MCF 10A (cell line): ENCODE measurements at regions not wholly inside any gene's neighbourhood (a gene's known extent, or its start where the extent isn't known, plus 50 kb on each side); places are given as distances from the start of the nearest gene placed in this dataset.

Source experiments
- BruUV-seq: library from RNA; stranded (reverse); fragments of 400-500 nt; replicated peaks from 2 replicates; lab custom pipeline; 2021; lab: Mats Ljungman, UMichigan
- CTCF ChIA-PET: fragments of 300-600 bp; sonication (Branson Sonifier 250); formaldehyde crosslinking; extraction: SDS; loops from one replicate; lab custom pipeline; 2021; ENCODE audit warnings: antibody characterized with exemption, inconsistent platforms; lab: Yijun Ruan, JAX
- POLR2A ChIA-PET: fragments of 300-600, 350-650 bp; sonication (Branson Sonifier 250); formaldehyde crosslinking; extraction: SDS; loops from one replicate; lab custom pipeline; 2020; ENCODE audit warnings: antibody characterized with exemption, inconsistent platforms; lab: Yijun Ruan, JAX
- DNase-seq: peaks from one replicate; pipeline ENCODE4 v3.0.0-alpha.2; 2018; ENCODE audit not compliant: unreplicated experiment
- H3K27ac Mint-ChIP-seq: one replicate; pipeline ENCODE4 v1.8.0; 2022; ENCODE audit warnings: mild to moderate bottlenecking, low read depth, mixed read lengths; ENCODE audit not compliant: unreplicated experiment
- H3K27me3 Mint-ChIP-seq: one replicate; pipeline ENCODE4 v1.8.0; 2022; ENCODE audit warnings: mixed read lengths; ENCODE audit not compliant: insufficient read depth, unreplicated experiment
- H3K36me3 Mint-ChIP-seq: one replicate; pipeline ENCODE4 v1.8.0; 2022; ENCODE audit warnings: mild to moderate bottlenecking, moderate library complexity, mixed read lengths; ENCODE audit not compliant: insufficient read depth, unreplicated experiment
- H3K4me1 Mint-ChIP-seq: one replicate; pipeline ENCODE4 v1.8.0; 2022; ENCODE audit warnings: mixed read lengths; ENCODE audit not compliant: insufficient read depth, unreplicated experiment
- H3K4me3 Mint-ChIP-seq: one replicate; pipeline ENCODE4 v1.8.0; 2022; ENCODE audit warnings: mild to moderate bottlenecking, moderate library complexity, mixed read lengths; ENCODE audit not compliant: unreplicated experiment
- H3K9me3 Mint-ChIP-seq: one replicate; pipeline ENCODE4 v1.8.0; 2022; ENCODE audit warnings: mixed read lengths; ENCODE audit not compliant: unreplicated experiment
- intact Hi-C: fragments of 100-400 bp; cut with micrococcal nuclease; formaldehyde crosslinking; loops from 2 replicates; pipeline ENCODE4 v1.14.1; 2022
- TF ChIP-seq, protein P1 (sequence below): fragments of 200-600 bp; IDR thresholded peaks from one replicate; pipeline ENCODE4 v1.8.0; 2022; ENCODE audit warnings: antibody characterized with exemption, mild to moderate bottlenecking; ENCODE audit not compliant: unreplicated experiment

DNA sequence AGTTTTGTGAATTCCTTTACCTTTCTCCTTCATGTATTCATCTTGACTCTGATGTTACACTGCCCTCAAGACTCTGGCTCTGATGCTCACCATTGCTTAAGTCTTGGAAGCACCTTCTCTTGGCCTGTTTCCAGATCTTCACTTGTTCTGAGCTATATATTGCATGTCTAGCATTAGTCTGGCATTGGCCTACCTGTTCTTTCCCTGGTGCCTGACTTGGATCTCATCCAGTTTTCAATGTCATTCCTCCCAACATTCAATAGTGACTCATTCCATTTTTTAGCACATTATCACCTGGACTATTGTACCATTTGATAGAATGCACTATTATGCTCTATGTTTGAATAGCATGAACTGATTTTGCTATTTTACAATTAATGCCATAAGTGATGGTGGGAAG is 127.3 kb upstream of the NYAP2 start:
- POLR2A ChIA-PET: no interaction called here
- Mint-ChIP-seq H3K9me3 (no peaks in the 10 kb centered on the region), H3K4me1 (peaks cover 11% of the 10 kb centered on the region), H3K27me3 (peaks cover 1% of the 10 kb centered on the region), H3K27ac (no peak overlapping the region), H3K36me3 (peaks cover 5% of the 10 kb centered on the region), H3K4me3 (no peak overlapping the region)
- DNase-seq: peak; percentile 94
- intact Hi-C loops: loop anchor here (10.0 kb wide), 1 partner anchor 147 kb away; no protein-coding TSS in a partner anchor
- TF ChIP-seq, protein P1, sequence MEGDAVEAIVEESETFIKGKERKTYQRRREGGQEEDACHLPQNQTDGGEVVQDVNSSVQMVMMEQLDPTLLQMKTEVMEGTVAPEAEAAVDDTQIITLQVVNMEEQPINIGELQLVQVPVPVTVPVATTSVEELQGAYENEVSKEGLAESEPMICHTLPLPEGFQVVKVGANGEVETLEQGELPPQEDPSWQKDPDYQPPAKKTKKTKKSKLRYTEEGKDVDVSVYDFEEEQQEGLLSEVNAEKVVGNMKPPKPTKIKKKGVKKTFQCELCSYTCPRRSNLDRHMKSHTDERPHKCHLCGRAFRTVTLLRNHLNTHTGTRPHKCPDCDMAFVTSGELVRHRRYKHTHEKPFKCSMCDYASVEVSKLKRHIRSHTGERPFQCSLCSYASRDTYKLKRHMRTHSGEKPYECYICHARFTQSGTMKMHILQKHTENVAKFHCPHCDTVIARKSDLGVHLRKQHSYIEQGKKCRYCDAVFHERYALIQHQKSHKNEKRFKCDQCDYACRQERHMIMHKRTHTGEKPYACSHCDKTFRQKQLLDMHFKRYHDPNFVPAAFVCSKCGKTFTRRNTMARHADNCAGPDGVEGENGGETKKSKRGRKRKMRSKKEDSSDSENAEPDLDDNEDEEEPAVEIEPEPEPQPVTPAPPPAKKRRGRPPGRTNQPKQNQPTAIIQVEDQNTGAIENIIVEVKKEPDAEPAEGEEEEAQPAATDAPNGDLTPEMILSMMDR: no peak
- no TSS peak for BruUV-seq
- CTCF ChIA-PET: interaction anchor here (1.3 kb wide), 1 partner anchor 98 kb away, joined by 4 read pairs; no protein-coding TSS in a partner anchor

DNA sequence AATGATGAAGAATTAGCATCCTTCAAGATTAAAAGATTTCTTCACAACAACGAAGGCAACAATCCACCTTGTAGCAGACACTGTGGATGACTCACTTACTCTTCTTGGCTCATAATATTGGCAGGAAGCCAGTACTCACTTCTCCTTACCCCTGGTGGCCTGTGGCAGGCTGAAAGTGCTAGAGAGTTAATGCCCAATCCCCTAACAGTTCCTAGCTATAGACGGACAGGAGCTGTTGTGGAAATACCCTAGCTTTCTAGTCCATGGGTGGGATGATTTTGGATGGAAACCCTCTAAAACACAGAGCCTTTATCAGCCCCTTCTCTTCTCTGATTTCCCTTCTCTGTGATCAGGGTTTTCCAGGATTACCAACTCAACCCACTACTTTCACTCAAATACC is 128.6 kb upstream of the NYAP2 start:
- intact Hi-C loops: loop anchor here (10.0 kb wide), 1 partner anchor 146 kb away; no protein-coding TSS in a partner anchor
- Mint-ChIP-seq H3K4me3 (no peak overlapping the region), H3K4me1 (peaks cover 11% of the 10 kb centered on the region), H3K27ac (no peak overlapping the region), H3K36me3 (peaks cover 5% of the 10 kb centered on the region), H3K9me3 (no peaks in the 10 kb centered on the region), H3K27me3 (no peaks in the 10 kb centered on the region)
- CTCF ChIA-PET: no interaction called here
- DNase-seq: peak; percentile 94
- POLR2A ChIA-PET: no interaction called here
- no TSS peak for BruUV-seq
- TF ChIP-seq, protein P1: peak; percentile 5

DNA sequence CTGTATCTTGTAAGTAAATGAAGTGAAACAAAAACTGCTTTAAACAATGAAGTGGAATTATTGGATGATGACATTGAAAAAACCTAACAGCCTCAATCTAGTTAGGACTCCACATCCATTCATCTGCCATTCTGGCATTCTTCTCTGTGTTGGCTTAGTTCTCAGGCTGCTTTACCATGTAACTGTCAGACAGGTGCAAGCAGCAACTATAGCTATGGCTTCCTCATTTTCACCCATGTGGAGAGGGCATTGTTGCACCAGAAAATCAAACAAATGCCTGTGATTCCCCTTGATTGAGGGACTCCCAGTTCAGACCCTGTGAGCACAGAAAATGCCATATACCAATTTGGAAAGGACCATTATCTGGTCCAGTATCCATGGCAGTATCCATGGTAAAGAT is 129.5 kb upstream of the NYAP2 start:
- ChIA-PET CTCF (no interaction called here), POLR2A (no interaction called here)
- no peak overlapping the region for H3K4me3 Mint-ChIP-seq
- no peak overlapping the region for H3K27ac Mint-ChIP-seq
- no peaks in the 10 kb centered on the region for H3K9me3 Mint-ChIP-seq
- no peaks in the 10 kb centered on the region for H3K27me3 Mint-ChIP-seq
- peaks cover 7% of the 10 kb centered on the region for H3K4me1 Mint-ChIP-seq
- intact Hi-C loops: loop anchor here (10.0 kb wide), 1 partner anchor 145 kb away; no protein-coding TSS in a partner anchor
- no TSS peak for BruUV-seq
- TF ChIP-seq, protein P1: no peak
- peaks cover 5% of the 10 kb centered on the region for H3K36me3 Mint-ChIP-seq
- no peak for DNase-seq

DNA sequence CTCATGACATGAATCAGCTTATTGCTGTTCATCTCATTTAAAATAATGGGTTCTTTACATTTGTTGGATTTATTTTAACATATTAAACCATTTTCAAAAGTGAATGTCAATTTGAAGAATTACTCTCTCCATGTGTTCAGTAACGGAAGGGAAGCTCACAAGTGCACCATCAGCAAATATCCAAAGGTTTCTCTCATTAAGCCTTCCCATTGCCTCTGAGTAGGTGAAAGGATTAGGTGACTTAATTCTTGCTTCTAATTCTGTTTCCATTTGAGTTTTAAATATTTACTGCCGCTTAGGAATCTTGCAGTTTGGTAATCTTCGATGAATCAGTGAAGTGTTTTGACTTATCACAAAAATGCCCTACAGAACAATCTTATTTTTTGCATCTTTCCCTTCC is 145.1 kb upstream of the NYAP2 start:
- Mint-ChIP-seq H3K27me3 (peaks cover 43% of the 10 kb centered on the region), H3K36me3 (no peaks in the 10 kb centered on the region), H3K9me3 (no peaks in the 10 kb centered on the region), H3K4me3 (no peak overlapping the region), H3K4me1 (no peaks in the 10 kb centered on the region), H3K27ac (no peak overlapping the region)
- CTCF ChIA-PET: interaction anchor here (0.6 to 0.9 kb wide), 2 partner anchors 11 to 294 kb away, joined by 3 to 4 read pairs; no protein-coding TSS in a partner anchor
- intact Hi-C loops: no loop called here
- POLR2A ChIA-PET: no interaction called here
- BruUV-seq: no TSS peak
- no peak for DNase-seq
- TF ChIP-seq, protein P1: no peak
